SU-DHL-6 (cell line): ENCODE measurements at regions not wholly inside any gene's neighbourhood (a gene's known extent, or its start where the extent isn't known, plus 50 kb on each side); places are given as distances from the start of the nearest gene placed in this dataset.

ENCODE experiments used
- H2AFZ ChIP-seq: fragments of 200-600 bp; sonication (generic); 2 replicates; pipeline ENCODE4 v1.6.1; 2014; ENCODE audit warnings: low read depth, mild to moderate bottlenecking, moderate library complexity, mixed read lengths, antibody characterized with exemption, low read length; ENCODE audit not compliant: severe bottlenecking
- H3F3A ChIP-seq: fragments of 200-600 bp; shearing (Covaris generic); 2 replicates; pipeline ENCODE4 v1.6.0; 2016; ENCODE audit warnings: antibody characterized with exemption, mild to moderate bottlenecking; ENCODE audit not compliant: insufficient read depth
- H3K27ac ChIP-seq: fragments of 200-600 bp; sonication (generic); 2 replicates; pipeline ENCODE4 v1.5.1; 2016; ENCODE audit warnings: low read depth, mild to moderate bottlenecking, low read length, moderate library complexity, mixed read lengths
- H3K27me3 ChIP-seq: fragments of 200-600 bp; sonication (generic), shearing (Covaris generic); 2 replicates; pipeline ENCODE4 v1.6.0; 2014; ENCODE audit warnings: mild to moderate bottlenecking, low read length
- H3K36me3 ChIP-seq: fragments of 200-600 bp; sonication (generic); 2 replicates; pipeline ENCODE4 v1.6.1; 2014; ENCODE audit warnings: mild to moderate bottlenecking, low read length, mixed read lengths
- H3K4me2 ChIP-seq: fragments of 300-600, 200-600 bp; shearing (Covaris generic), sonication (generic); 2 replicates; pipeline ENCODE4 v1.6.0; 2014; ENCODE audit warnings: low read length, low read depth, mild to moderate bottlenecking; ENCODE audit not compliant: poor library complexity, severe bottlenecking
- H3K4me3 ChIP-seq: fragments of 200-600 bp; sonication (generic); 2 replicates; pipeline ENCODE4 v1.5.1; 2014; ENCODE audit warnings: antibody characterized with exemption, low read length, mild to moderate bottlenecking, mixed read lengths; ENCODE audit not compliant: insufficient read depth, poor library complexity, severe bottlenecking
- H3K79me2 ChIP-seq: fragments of 200-600 bp; sonication (generic); 2 replicates; pipeline ENCODE4 v1.6.1; 2014; ENCODE audit warnings: mild to moderate bottlenecking, low read length, moderate library complexity; ENCODE audit not compliant: insufficient read depth
- H3K9ac ChIP-seq: fragments of 200-600 bp; sonication (generic); 2 replicates; pipeline ENCODE4 v1.7.0; 2014; ENCODE audit warnings: mild to moderate bottlenecking, low read length
- H3K9me2 ChIP-seq: fragments of 200-600 bp; sonication (generic); replicated peaks from 2 replicates; pipeline ENCODE4 v1.6.1; 2014; ENCODE audit warnings: low read length; ENCODE audit not compliant: insufficient read depth
- H3K9me3 ChIP-seq: fragments of 200-600 bp; sonication (generic); 2 replicates; pipeline ENCODE4 v1.6.1; 2014; ENCODE audit warnings: low read length, mixed read lengths; ENCODE audit not compliant: insufficient read depth
- H4K20me1 ChIP-seq: fragments of 200-600 bp; sonication (generic); 2 replicates; pipeline ENCODE4 v1.6.1; 2014; ENCODE audit warnings: low read depth, mild to moderate bottlenecking, antibody characterized with exemption, low read length, moderate library complexity, mixed read lengths
- EZH2phosphoT487 ChIP-seq: fragments of 200-600 bp; sonication (generic), shearing (Covaris generic); conservative IDR thresholded peaks from 2 replicates; pipeline ENCODE4 v1.6.1; 2018; ENCODE audit warnings: mild to moderate bottlenecking, antibody characterized with exemption, low read length, moderate library complexity, mixed read lengths
- TF ChIP-seq, protein P1 (sequence below): fragments of 200-600 bp; sonication (generic); IDR thresholded peaks from one replicate; pipeline ENCODE4 v1.5.1; 2017; ENCODE audit warnings: antibody characterized with exemption, mild to moderate bottlenecking, low read length, moderate library complexity; ENCODE audit not compliant: insufficient read depth, poor library complexity, severe bottlenecking

DNA sequence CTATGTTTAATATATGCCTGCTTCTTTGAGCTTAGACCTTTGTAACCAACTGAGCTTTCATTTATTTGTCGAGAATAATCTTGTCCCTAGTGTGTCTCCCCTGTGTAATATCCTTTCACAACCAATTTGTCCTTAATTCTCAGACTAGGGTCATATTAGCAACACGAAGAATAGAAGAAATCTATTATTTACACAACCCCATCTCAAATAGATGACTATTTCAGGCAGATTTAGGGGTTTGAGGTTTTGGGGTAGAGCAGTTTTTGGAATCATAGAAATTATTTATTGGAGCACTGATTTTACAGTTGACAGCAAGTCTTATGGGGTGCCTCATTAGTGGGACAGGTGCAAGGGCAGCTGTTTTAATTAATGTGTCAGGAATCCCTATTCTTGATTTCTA is 91.2 kb upstream of the ANO4 start:
- no peak for TF ChIP-seq EZH2phosphoT487
- TF ChIP-seq, protein P1, sequence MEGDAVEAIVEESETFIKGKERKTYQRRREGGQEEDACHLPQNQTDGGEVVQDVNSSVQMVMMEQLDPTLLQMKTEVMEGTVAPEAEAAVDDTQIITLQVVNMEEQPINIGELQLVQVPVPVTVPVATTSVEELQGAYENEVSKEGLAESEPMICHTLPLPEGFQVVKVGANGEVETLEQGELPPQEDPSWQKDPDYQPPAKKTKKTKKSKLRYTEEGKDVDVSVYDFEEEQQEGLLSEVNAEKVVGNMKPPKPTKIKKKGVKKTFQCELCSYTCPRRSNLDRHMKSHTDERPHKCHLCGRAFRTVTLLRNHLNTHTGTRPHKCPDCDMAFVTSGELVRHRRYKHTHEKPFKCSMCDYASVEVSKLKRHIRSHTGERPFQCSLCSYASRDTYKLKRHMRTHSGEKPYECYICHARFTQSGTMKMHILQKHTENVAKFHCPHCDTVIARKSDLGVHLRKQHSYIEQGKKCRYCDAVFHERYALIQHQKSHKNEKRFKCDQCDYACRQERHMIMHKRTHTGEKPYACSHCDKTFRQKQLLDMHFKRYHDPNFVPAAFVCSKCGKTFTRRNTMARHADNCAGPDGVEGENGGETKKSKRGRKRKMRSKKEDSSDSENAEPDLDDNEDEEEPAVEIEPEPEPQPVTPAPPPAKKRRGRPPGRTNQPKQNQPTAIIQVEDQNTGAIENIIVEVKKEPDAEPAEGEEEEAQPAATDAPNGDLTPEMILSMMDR: no peak
- Histone ChIP-seq H3K27ac (no peak overlapping the region), H3K9me3 (no peaks in the 10 kb centered on the region), H3K4me3 (no peak overlapping the region), H3K36me3 (no peaks in the 10 kb centered on the region), H4K20me1 (no peaks in the 10 kb centered on the region), H3K27me3 (no peaks in the 10 kb centered on the region), H3K9ac (no peak overlapping the region), H3K79me2 (no peaks in the 10 kb centered on the region), H3K9me2 (no peaks in the 10 kb centered on the region), H2AFZ (no peak overlapping the region), H3K4me2 (no peak overlapping the region), H3F3A (no peaks in the 10 kb centered on the region)

DNA sequence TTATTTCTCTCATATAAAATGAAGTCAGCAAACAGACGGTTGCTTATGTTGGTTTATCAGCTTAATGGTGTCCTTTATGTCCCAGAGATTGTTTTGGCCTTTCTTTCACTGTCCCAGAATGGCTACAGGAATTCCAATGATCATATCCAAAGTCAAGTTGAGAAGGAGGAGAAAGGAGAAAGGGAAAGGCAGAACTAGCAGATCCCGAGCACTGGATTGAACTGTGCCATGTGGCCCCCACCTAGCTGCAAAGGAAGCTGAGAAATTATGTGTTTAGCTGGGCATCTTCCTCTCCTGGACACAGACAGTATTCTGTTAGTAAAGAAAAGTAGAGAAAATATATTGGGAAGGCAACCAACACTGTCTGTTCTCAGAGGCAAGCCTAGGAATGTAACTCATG is 90.7 kb upstream of the ANO4 start:
- Histone ChIP-seq H3K36me3 (no peaks in the 10 kb centered on the region), H3K4me2 (no peak overlapping the region), H3K27me3 (no peaks in the 10 kb centered on the region), H3K4me3 (no peak overlapping the region), H3K9me2 (no peaks in the 10 kb centered on the region), H3K79me2 (no peaks in the 10 kb centered on the region), H3K9ac (no peak overlapping the region), H3F3A (no peaks in the 10 kb centered on the region), H2AFZ (no peak overlapping the region), H3K9me3 (no peaks in the 10 kb centered on the region), H3K27ac (no peak overlapping the region), H4K20me1 (no peaks in the 10 kb centered on the region)
- TF ChIP-seq, protein P1: no peak
- no peak for TF ChIP-seq EZH2phosphoT487

DNA sequence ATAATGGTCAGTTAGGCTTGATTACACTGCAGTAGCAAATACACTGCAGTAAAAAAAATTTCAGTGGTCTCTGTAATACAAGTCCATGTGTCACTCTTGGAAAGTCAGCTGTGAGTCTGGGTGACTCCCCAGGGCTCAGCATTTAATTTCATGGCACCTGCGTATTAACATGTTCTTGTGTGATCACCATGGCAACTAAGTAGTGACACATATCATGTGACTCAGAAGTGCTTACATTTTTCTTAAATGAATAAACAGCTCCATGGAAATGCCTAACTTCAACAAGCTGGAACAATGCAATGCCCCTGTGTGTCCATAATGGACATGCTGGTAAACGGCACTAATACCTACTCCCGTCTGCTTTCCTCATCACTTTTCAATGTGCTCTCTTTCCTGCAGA is 88.5 kb upstream of the ANO4 start:
- TF ChIP-seq, protein P1: no peak
- TF ChIP-seq EZH2phosphoT487: no peak
- Histone ChIP-seq H3K27me3 (no peaks in the 10 kb centered on the region), H3K9me2 (no peaks in the 10 kb centered on the region), H3K27ac (no peak overlapping the region), H3K9ac (no peak overlapping the region), H3K9me3 (no peaks in the 10 kb centered on the region), H2AFZ (no peak overlapping the region), H3K4me3 (no peak overlapping the region), H4K20me1 (no peaks in the 10 kb centered on the region), H3F3A (no peaks in the 10 kb centered on the region), H3K79me2 (no peaks in the 10 kb centered on the region), H3K4me2 (no peak overlapping the region), H3K36me3 (no peaks in the 10 kb centered on the region)

DNA sequence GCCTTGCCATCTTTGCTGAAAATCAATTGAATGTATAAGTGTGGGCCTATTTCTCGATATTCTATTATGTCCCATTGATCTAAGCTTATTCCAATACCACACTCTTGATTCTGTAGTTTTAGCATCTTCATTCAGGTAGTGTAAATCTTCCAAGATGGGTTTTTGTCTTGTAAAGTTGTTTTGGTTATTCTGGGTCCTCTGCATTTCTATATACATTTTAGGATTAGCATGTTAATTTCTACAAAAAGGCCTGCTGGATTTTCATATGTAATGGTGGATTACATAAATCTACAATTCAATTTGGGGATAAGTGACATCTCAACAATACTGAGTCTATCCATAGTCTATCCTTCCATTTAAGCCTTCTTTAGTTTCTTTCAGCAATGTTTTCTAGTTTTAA is 86.0 kb upstream of the ANO4 start:
- Histone ChIP-seq H3K27ac (no peak overlapping the region), H3K27me3 (no peaks in the 10 kb centered on the region), H3K9me2 (no peaks in the 10 kb centered on the region), H3K9me3 (no peaks in the 10 kb centered on the region), H3K4me2 (no peak overlapping the region), H3K36me3 (no peaks in the 10 kb centered on the region), H3K4me3 (no peak overlapping the region), H4K20me1 (no peaks in the 10 kb centered on the region), H3K9ac (no peak overlapping the region), H3K79me2 (no peaks in the 10 kb centered on the region), H3F3A (no peaks in the 10 kb centered on the region), H2AFZ (no peak overlapping the region)
- TF ChIP-seq EZH2phosphoT487: no peak
- TF ChIP-seq, protein P1: no peak
